Natural killer cell (primary cell): ENCODE measurements at regions not wholly inside any gene's neighbourhood (a gene's known extent, or its start where the extent isn't known, plus 50 kb on each side); places are given as distances from the start of the nearest gene placed in this dataset.

ENCODE experiments used
- ATAC-seq, 3 donors: fragments of 150-1000 bp in 2 of 3; fragments of 200-7000 bp in 1 of 3; cut with Tn5 transposase; 1 replicate in 1 of 3; 2 replicates in 2 of 3; pipeline ENCODE4 v1.10.0; 2021; ENCODE audit warnings: mild to moderate bottlenecking in 2 of 3, moderate library complexity in 2 of 3
- DNase-seq, 2 donors: peaks; one replicate each; pipeline versions ENCODE4 v3.0.0 to v3.0.0-alpha.2; 2013 to 2021; ENCODE audit warnings: mixed read lengths in 1 of 2
- H3K27ac ChIP-seq: one replicate; pipeline ENCODE4 v1.5.1; 2013; ENCODE audit warnings: mild to moderate bottlenecking, low read length
- H3K27me3 ChIP-seq: one replicate; pipeline ENCODE4 v1.6.1; 2013; ENCODE audit warnings: low read length; ENCODE audit not compliant: control insufficient read depth, insufficient read depth
- H3K36me3 ChIP-seq: one replicate; pipeline ENCODE4 v1.6.1; 2013; ENCODE audit warnings: low read length; ENCODE audit not compliant: control insufficient read depth, insufficient read depth
- H3K4me1 ChIP-seq: one replicate; pipeline ENCODE4 v1.6.1; 2013; ENCODE audit warnings: low read length; ENCODE audit not compliant: control insufficient read depth, insufficient read depth
- H3K4me3 ChIP-seq: one replicate; pipeline ENCODE4 v1.5.1; 2013; ENCODE audit warnings: low read length
- H3K9me3 ChIP-seq: one replicate; pipeline ENCODE4 v1.6.1; 2013; ENCODE audit warnings: low read length; ENCODE audit not compliant: control insufficient read depth, insufficient read depth
- H3K27ac Mint-ChIP-seq, 2 donors: one replicate each; pipeline ENCODE4 v1.8.0; 2022; ENCODE audit warnings: mild to moderate bottlenecking in 2 of 2, mixed read lengths in 2 of 2, moderate library complexity in 1 of 2
- H3K27me3 Mint-ChIP-seq, 2 donors: one replicate each; pipeline ENCODE4 v1.8.0; 2022; ENCODE audit warnings: low read depth in 2 of 2, mixed read lengths in 2 of 2
- H3K36me3 Mint-ChIP-seq: one replicate; pipeline ENCODE4 v1.8.0; 2022; ENCODE audit warnings: mixed read lengths
- H3K4me1 Mint-ChIP-seq, 2 donors: one replicate each; pipeline ENCODE4 v1.8.0; 2022; ENCODE audit warnings: mixed read lengths in 2 of 2
- H3K4me3 Mint-ChIP-seq: one replicate; pipeline ENCODE4 v1.8.0; 2022; ENCODE audit warnings: mild to moderate bottlenecking, moderate library complexity, mixed read lengths
- H3K9me3 Mint-ChIP-seq, 2 donors: one replicate each; pipeline ENCODE4 v1.8.0; 2022; ENCODE audit warnings: mixed read lengths in 2 of 2
- CTCF ChIP-seq: fragments of 200-600 bp; IDR thresholded peaks from one replicate; pipeline ENCODE4 v1.8.0; 2022; ENCODE audit warnings: antibody characterized with exemption
- WGBS: methylation state at CpG from one replicate; pipeline ENCODE4 v1.1.7; 2013; ENCODE audit warnings: missing lambda C conversion rate; ENCODE audit not compliant: insufficient coverage; 5-methylcytosine and 5-hydroxymethylcytosine counted together
- intact Hi-C: fragments of 100-400 bp; cut with micrococcal nuclease; formaldehyde crosslinking; loops from one replicate; pipeline ENCODE4 v1.14.2; 2022

- peaks cover 59 to 68% of the 10 kb centered on the region in 2 donors for H3K4me1 Mint-ChIP-seq
- DNase-seq (peak in 1 of 2 donors; percentile 48), ATAC-seq (peak; percentile 78 to 87 (median 79))
- TF ChIP-seq CTCF: no peak
- Histone ChIP-seq H3K27ac (peak overlapping the region; percentile 43), H3K4me1 (peaks cover 16% of the 10 kb centered on the region), H3K4me3 (no peak overlapping the region), H3K9me3 (no peaks in the 10 kb centered on the region), H3K36me3 (peaks cover 2% of the 10 kb centered on the region), H3K27me3 (no peaks in the 10 kb centered on the region)
- H3K9me3 Mint-ChIP-seq: no peaks in the 10 kb centered on the region
- intact Hi-C loops: no loop called here
- peak overlapping the region; percentile 11 to 68 for H3K27ac Mint-ChIP-seq
- no peaks in the 10 kb centered on the region for H3K27me3 Mint-ChIP-seq
- WGBS: 15% methylated on average over 2 of the region's 6 CpGs
- H3K4me3 Mint-ChIP-seq: peak overlapping the region; percentile 26
- no peaks in the 10 kb centered on the region for H3K36me3 Mint-ChIP-seq
These were observed 368.9 kb downstream of the UTRN start for GRCh38 chr6:144653885-144654505.

- Mint-ChIP-seq H3K36me3 (no peaks in the 10 kb centered on the region), H3K27me3 (no peaks in the 10 kb centered on the region), H3K9me3 (no peaks in the 10 kb centered on the region), H3K4me1 (peaks cover 63 to 70% of the 10 kb centered on the region in 2 donors), H3K27ac (peak overlapping the region in 1 of 2 donors; percentile 68), H3K4me3 (no peak overlapping the region)
- TF ChIP-seq CTCF: no peak
- DNase-seq (no peak), ATAC-seq (peak in 1 of 3 donors; percentile 2)
- Histone ChIP-seq H3K27ac (peak overlapping the region; percentile 43), H3K27me3 (no peaks in the 10 kb centered on the region), H3K4me3 (no peak overlapping the region), H3K9me3 (no peaks in the 10 kb centered on the region), H3K4me1 (peaks cover 21% of the 10 kb centered on the region), H3K36me3 (peaks cover 2% of the 10 kb centered on the region)
- 80% methylated on average over 1 of the region's 1 CpG for WGBS
- intact Hi-C loops: no loop called here
These were observed 369.4 kb downstream of the UTRN start for GRCh38 chr6:144654506-144654905.

GRCh38 chr6:144655376-144655775 is 370.2 kb downstream of the UTRN start:
- Histone ChIP-seq H3K27ac (no peak overlapping the region), H3K9me3 (no peaks in the 10 kb centered on the region), H3K36me3 (no peaks in the 10 kb centered on the region), H3K27me3 (no peaks in the 10 kb centered on the region), H3K4me1 (peaks cover 28% of the 10 kb centered on the region), H3K4me3 (no peak overlapping the region)
- Mint-ChIP-seq H3K27me3 (no peaks in the 10 kb centered on the region), H3K36me3 (no peaks in the 10 kb centered on the region), H3K9me3 (no peaks in the 10 kb centered on the region), H3K4me3 (no peak overlapping the region), H3K27ac (peak overlapping the region; percentile 50 to 68), H3K4me1 (peaks cover 67 to 74% of the 10 kb centered on the region in 2 donors)
- ATAC-seq (no peak), DNase-seq (no peak)
- WGBS: no CpG with 5 or more reads among the region's 1 CpG
- intact Hi-C loops: loop anchor here (5.0 kb wide), 1 partner anchor 73 kb away; no protein-coding TSS in a partner anchor
- TF ChIP-seq CTCF: no peak

- ATAC-seq: peak in 1 of 3 donors; percentile 23
- intact Hi-C loops: loop anchor here (5.0 kb wide), 1 partner anchor 75 kb away; no protein-coding TSS in a partner anchor
- no peak for TF ChIP-seq CTCF
- peak in 1 of 2 donors; percentile 6 for DNase-seq
- Histone ChIP-seq H3K9me3 (no peaks in the 10 kb centered on the region), H3K27me3 (no peaks in the 10 kb centered on the region), H3K36me3 (no peaks in the 10 kb centered on the region), H3K4me3 (no peak overlapping the region), H3K27ac (no peak overlapping the region), H3K4me1 (peaks cover 35% of the 10 kb centered on the region)
- 100% methylated on average over 2 of the region's 2 CpGs for WGBS
- Mint-ChIP-seq H3K27me3 (no peaks in the 10 kb centered on the region), H3K9me3 (no peaks in the 10 kb centered on the region), H3K27ac (peak overlapping the region; percentile 85 to 88), H3K36me3 (no peaks in the 10 kb centered on the region), H3K4me3 (no peak overlapping the region), H3K4me1 (peaks cover 79 to 81% of the 10 kb centered on the region in 2 donors)
These were observed 372.6 kb downstream of the UTRN start for GRCh38 chr6:144657691-144658090.
